LNCAP (cell line): ENCODE measurements at regions not wholly inside any gene's neighbourhood (a gene's known extent, or its start where the extent isn't known, plus 50 kb on each side); places are given as distances from the start of the nearest gene placed in this dataset.

ENCODE experiments used
- CTCF ChIP-seq: fragments of 450-650 bp; IDR thresholded peaks from 2 replicates; pipeline ENCODE4 v1.5.1; 2017; ENCODE audit warnings: mild to moderate bottlenecking

- TF ChIP-seq CTCF, result no peak
Measured at GRCh38 chr20:57900226-57900905, 190.6 kb upstream of the PMEPA1 start.

- TF ChIP-seq CTCF, result no peak
Measured at GRCh38 chr20:57899554-57899953, 189.7 kb upstream of the PMEPA1 start.

- TF ChIP-seq CTCF, result no peak
Measured at GRCh38 chr20:57898332-57898731, 188.5 kb upstream of the PMEPA1 start.

GRCh38 chr20:57897891-57898290 lies 188.1 kb upstream of the PMEPA1 start:
- TF ChIP-seq CTCF, result no peak

GRCh38 chr20:57897156-57897874 lies 187.5 kb upstream of the PMEPA1 start:
- TF ChIP-seq CTCF, result no peak

GRCh38 chr20:57896563-57896962 lies 186.7 kb upstream of the PMEPA1 start:
- no peak for TF ChIP-seq CTCF

- TF ChIP-seq CTCF, result no peak
Measured at GRCh38 chr20:57896017-57896416, 186.2 kb upstream of the PMEPA1 start.
